GM23338 (cell line): ENCODE measurements at regions not wholly inside any gene's neighbourhood (a gene's known extent, or its start where the extent isn't known, plus 50 kb on each side); places are given as distances from the start of the nearest gene placed in this dataset.
A peak's percentile ranks its signal among the peaks of the same experiment; 100 is the strongest.

Source experiments
- ATAC-seq: fragments of 200-7000 bp; cut with Tn5 transposase; 3 replicates; pipeline ENCODE4 v1.9.1; 2020
- DNase-seq: peaks from one replicate; pipeline ENCODE4 v3.0.0-alpha.2; 2015; ENCODE audit warnings: low spot score
- H2AFZ ChIP-seq: fragments of 200-600 bp; sonication (generic); 2 replicates; pipeline ENCODE4 v1.8.0; 2016; ENCODE audit warnings: antibody characterized with exemption, mild to moderate bottlenecking, moderate library complexity
- H3F3A ChIP-seq: fragments of 200-600 bp; sonication (generic); replicated peaks from 2 replicates; pipeline ENCODE4 v1.8.0; 2017; ENCODE audit warnings: antibody characterized with exemption, mixed run types, low read depth
- H3K27ac ChIP-seq: fragments of 200-600 bp; sonication (generic); 2 replicates; pipeline ENCODE4 v1.6.1; 2016; ENCODE audit warnings: low read depth
- H3K27me3 ChIP-seq: fragments of 200-600 bp; sonication (generic); 2 replicates; pipeline ENCODE4 v1.8.0; 2016; ENCODE audit warnings: mild to moderate bottlenecking, mixed run types, moderate library complexity; ENCODE audit not compliant: insufficient read depth
- H3K36me3 ChIP-seq: fragments of 200-600 bp; sonication (generic); 2 replicates; pipeline ENCODE4 v1.8.0; 2016; ENCODE audit warnings: mild to moderate bottlenecking; ENCODE audit not compliant: insufficient read depth
- H3K4me1 ChIP-seq: fragments of 200-600 bp; sonication (generic); 2 replicates; pipeline ENCODE4 v1.8.0; 2016; ENCODE audit warnings: mild to moderate bottlenecking, moderate library complexity; ENCODE audit not compliant: insufficient read depth
- H3K4me2 ChIP-seq: fragments of 200-600 bp; sonication (generic); 2 replicates; pipeline ENCODE4 v1.7.1; 2017; ENCODE audit warnings: mixed run types
- H3K4me3 ChIP-seq: fragments of 200-600 bp; sonication (generic); 2 replicates; pipeline ENCODE4 v1.6.1; 2016; ENCODE audit warnings: mixed run types
- H3K79me2 ChIP-seq: fragments of 200-600 bp; sonication (generic); replicated peaks from 2 replicates; pipeline ENCODE4 v1.8.0; 2017; ENCODE audit warnings: mild to moderate bottlenecking; ENCODE audit not compliant: insufficient read depth
- H3K9me2 ChIP-seq: fragments of 200-600 bp; sonication (generic); 2 replicates; pipeline ENCODE4 v1.8.0; 2017; ENCODE audit not compliant: insufficient read depth
- H4K20me1 ChIP-seq: fragments of 200-600 bp; sonication (generic); replicated peaks from 2 replicates; pipeline ENCODE4 v1.8.0; 2017; ENCODE audit warnings: mild to moderate bottlenecking; ENCODE audit not compliant: insufficient read depth
- H3K27ac Mint-ChIP-seq: 2 replicates; pipeline ENCODE4 v1.8.0; 2020; ENCODE audit warnings: inconsistent platforms, mild to moderate bottlenecking, moderate library complexity, mixed read lengths
- H3K27me3 Mint-ChIP-seq: 3 replicates; pipeline ENCODE4 v1.8.0; 2022; ENCODE audit warnings: low read depth, mild to moderate bottlenecking, moderate library complexity, mixed read lengths, inconsistent platforms; ENCODE audit not compliant: insufficient read depth, poor library complexity
- H3K36me3 Mint-ChIP-seq: 3 replicates; pipeline ENCODE4 v1.8.0; 2021; ENCODE audit warnings: low read depth, mild to moderate bottlenecking, inconsistent platforms, moderate library complexity, mixed read lengths
- H3K4me1 Mint-ChIP-seq: 3 replicates; pipeline ENCODE4 v1.8.0; 2020; ENCODE audit warnings: mild to moderate bottlenecking, inconsistent platforms, mixed read lengths
- H3K4me3 Mint-ChIP-seq: 3 replicates; pipeline ENCODE4 v1.8.0; 2021; ENCODE audit warnings: moderate library complexity, mild to moderate bottlenecking, inconsistent platforms, mixed read lengths
- H3K9me3 Mint-ChIP-seq: 3 replicates; pipeline ENCODE4 v1.8.0; 2020; ENCODE audit warnings: moderate library complexity, mild to moderate bottlenecking, inconsistent platforms, mixed read lengths
- CREB1 ChIP-seq: fragments of 250-450 bp; sonication (Bioruptor Pico); IDR thresholded peaks from 2 replicates; pipeline ENCODE4 v1.5.0; 2020; ENCODE audit warnings: low read depth, mild to moderate bottlenecking, moderate library complexity
- EZH2phosphoT487 ChIP-seq: fragments of 200-600 bp; sonication (generic); IDR thresholded peaks from one replicate; pipeline ENCODE4 v1.8.1; 2018; ENCODE audit warnings: antibody characterized with exemption; ENCODE audit not compliant: unreplicated experiment
- JUNB ChIP-seq: IDR thresholded peaks from one replicate; pipeline ENCODE4 v1.6.1; 2016; ENCODE audit warnings: antibody characterized with exemption; ENCODE audit not compliant: unreplicated experiment
- POLR2AphosphoS5 ChIP-seq: IDR thresholded peaks from 2 replicates; pipeline ENCODE4 v1.6.1; 2016; ENCODE audit warnings: antibody characterized with exemption, low read depth
- ZNF114 ChIP-seq: fragments of 250-450 bp; sonication (Bioruptor Pico); IDR thresholded peaks from 2 replicates; pipeline ENCODE4 v1.5.0; 2020; ENCODE audit warnings: mild to moderate bottlenecking, moderate library complexity
- TF ChIP-seq, protein P1 (sequence below): fragments of 250-450 bp; sonication (Bioruptor Pico); IDR thresholded peaks from 2 replicates; pipeline ENCODE4 v1.5.0; 2020; ENCODE audit warnings: mild to moderate bottlenecking, moderate library complexity
- TF ChIP-seq, protein P2 (sequence below): IDR thresholded peaks from 2 replicates; pipeline ENCODE4 v1.6.1; 2016; ENCODE audit warnings: antibody characterized with exemption
- TF ChIP-seq, protein P3 (sequence below), 2 experiments: fragments of 200-600 bp in 1 of 2; sonication (generic) in 1 of 2; conservative IDR thresholded peaks; 2 replicates each; pipeline versions ENCODE4 v1.5.1 to v1.6.1; 2016 to 2017; ENCODE audit warnings: antibody characterized with exemption in 2 of 2, low read depth in 2 of 2, mild to moderate bottlenecking in 2 of 2, moderate library complexity in 1 of 2

- Mint-ChIP-seq H3K4me1 (peaks cover 4% of the 10 kb centered on the region), H3K9me3 (no peaks in the 10 kb centered on the region), H3K4me3 (no peak overlapping the region), H3K27me3 (no peaks in the 10 kb centered on the region), H3K36me3 (no peaks in the 10 kb centered on the region), H3K27ac (0 out of 2 replicates have a peak overlapping the region, but pooled peaks have one; percentile 36)
- no peaks in the 10 kb centered on the region for H4K20me1 ChIP-seq
- no peak for ATAC-seq
- H3K4me2 ChIP-seq: no peak overlapping the region
- H3K79me2 ChIP-seq: no peaks in the 10 kb centered on the region
- H3K4me3 ChIP-seq: no peak overlapping the region
- H3K36me3 ChIP-seq: no peaks in the 10 kb centered on the region
- no peak for DNase-seq
- no peaks in the 10 kb centered on the region for H3F3A ChIP-seq
- no peaks in the 10 kb centered on the region for H3K9me2 ChIP-seq
- 0 out of 2 replicates have a peak, but pooled peaks cover 5% of the 10 kb centered on the region for H3K4me1 ChIP-seq
- no peaks in the 10 kb centered on the region for H3K27me3 ChIP-seq
- no peak overlapping the region for H3K27ac ChIP-seq
- H2AFZ ChIP-seq: no peak overlapping the region
- TF ChIP-seq POLR2AphosphoS5 (no peak), ZNF114 (CRISPR knock-in tag) (no peak), EZH2phosphoT487 (no peak), CREB1 (no peak), JUNB (no peak)
- TF ChIP-seq, protein P1, sequence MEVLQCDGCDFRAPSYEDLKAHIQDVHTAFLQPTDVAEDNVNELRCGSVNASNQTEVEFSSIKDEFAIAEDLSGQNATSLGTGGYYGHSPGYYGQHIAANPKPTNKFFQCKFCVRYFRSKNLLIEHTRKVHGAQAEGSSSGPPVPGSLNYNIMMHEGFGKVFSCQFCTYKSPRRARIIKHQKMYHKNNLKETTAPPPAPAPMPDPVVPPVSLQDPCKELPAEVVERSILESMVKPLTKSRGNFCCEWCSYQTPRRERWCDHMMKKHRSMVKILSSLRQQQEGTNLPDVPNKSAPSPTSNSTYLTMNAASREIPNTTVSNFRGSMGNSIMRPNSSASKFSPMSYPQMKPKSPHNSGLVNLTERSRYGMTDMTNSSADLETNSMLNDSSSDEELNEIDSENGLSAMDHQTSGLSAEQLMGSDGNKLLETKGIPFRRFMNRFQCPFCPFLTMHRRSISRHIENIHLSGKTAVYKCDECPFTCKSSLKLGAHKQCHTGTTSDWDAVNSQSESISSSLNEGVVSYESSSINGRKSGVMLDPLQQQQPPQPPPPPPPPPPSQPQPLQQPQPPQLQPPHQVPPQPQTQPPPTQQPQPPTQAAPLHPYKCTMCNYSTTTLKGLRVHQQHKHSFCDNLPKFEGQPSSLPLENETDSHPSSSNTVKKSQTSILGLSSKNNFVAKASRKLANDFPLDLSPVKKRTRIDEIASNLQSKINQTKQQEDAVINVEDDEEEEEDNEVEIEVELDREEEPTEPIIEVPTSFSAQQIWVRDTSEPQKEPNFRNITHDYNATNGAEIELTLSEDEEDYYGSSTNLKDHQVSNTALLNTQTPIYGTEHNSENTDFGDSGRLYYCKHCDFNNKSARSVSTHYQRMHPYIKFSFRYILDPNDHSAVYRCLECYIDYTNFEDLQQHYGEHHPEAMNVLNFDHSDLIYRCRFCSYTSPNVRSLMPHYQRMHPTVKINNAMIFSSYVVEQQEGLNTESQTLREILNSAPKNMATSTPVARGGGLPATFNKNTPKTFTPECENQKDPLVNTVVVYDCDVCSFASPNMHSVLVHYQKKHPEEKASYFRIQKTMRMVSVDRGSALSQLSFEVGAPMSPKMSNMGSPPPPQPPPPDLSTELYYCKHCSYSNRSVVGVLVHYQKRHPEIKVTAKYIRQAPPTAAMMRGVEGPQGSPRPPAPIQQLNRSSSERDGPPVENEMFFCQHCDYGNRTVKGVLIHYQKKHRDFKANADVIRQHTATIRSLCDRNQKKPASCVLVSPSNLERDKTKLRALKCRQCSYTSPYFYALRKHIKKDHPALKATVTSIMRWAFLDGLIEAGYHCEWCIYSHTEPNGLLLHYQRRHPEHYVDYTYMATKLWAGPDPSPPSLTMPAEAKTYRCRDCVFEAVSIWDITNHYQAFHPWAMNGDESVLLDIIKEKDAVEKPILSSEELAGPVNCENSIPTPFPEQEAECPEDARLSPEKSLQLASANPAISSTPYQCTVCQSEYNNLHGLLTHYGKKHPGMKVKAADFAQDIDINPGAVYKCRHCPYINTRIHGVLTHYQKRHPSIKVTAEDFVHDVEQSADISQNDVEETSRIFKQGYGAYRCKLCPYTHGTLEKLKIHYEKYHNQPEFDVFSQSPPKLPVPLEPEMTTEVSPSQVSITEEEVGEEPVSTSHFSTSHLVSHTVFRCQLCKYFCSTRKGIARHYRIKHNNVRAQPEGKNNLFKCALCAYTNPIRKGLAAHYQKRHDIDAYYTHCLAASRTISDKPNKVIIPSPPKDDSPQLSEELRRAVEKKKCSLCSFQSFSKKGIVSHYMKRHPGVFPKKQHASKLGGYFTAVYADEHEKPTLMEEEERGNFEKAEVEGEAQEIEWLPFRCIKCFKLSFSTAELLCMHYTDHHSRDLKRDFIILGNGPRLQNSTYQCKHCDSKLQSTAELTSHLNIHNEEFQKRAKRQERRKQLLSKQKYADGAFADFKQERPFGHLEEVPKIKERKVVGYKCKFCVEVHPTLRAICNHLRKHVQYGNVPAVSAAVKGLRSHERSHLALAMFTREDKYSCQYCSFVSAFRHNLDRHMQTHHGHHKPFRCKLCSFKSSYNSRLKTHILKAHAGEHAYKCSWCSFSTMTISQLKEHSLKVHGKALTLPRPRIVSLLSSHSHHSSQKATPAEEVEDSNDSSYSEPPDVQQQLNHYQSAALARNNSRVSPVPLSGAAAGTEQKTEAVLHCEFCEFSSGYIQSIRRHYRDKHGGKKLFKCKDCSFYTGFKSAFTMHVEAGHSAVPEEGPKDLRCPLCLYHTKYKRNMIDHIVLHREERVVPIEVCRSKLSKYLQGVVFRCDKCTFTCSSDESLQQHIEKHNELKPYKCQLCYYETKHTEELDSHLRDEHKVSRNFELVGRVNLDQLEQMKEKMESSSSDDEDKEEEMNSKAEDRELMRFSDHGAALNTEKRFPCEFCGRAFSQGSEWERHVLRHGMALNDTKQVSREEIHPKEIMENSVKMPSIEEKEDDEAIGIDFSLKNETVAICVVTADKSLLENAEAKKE: no peak
- TF ChIP-seq, protein P2, sequence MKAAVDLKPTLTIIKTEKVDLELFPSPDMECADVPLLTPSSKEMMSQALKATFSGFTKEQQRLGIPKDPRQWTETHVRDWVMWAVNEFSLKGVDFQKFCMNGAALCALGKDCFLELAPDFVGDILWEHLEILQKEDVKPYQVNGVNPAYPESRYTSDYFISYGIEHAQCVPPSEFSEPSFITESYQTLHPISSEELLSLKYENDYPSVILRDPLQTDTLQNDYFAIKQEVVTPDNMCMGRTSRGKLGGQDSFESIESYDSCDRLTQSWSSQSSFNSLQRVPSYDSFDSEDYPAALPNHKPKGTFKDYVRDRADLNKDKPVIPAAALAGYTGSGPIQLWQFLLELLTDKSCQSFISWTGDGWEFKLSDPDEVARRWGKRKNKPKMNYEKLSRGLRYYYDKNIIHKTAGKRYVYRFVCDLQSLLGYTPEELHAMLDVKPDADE: no peak
- TF ChIP-seq, protein P3, sequence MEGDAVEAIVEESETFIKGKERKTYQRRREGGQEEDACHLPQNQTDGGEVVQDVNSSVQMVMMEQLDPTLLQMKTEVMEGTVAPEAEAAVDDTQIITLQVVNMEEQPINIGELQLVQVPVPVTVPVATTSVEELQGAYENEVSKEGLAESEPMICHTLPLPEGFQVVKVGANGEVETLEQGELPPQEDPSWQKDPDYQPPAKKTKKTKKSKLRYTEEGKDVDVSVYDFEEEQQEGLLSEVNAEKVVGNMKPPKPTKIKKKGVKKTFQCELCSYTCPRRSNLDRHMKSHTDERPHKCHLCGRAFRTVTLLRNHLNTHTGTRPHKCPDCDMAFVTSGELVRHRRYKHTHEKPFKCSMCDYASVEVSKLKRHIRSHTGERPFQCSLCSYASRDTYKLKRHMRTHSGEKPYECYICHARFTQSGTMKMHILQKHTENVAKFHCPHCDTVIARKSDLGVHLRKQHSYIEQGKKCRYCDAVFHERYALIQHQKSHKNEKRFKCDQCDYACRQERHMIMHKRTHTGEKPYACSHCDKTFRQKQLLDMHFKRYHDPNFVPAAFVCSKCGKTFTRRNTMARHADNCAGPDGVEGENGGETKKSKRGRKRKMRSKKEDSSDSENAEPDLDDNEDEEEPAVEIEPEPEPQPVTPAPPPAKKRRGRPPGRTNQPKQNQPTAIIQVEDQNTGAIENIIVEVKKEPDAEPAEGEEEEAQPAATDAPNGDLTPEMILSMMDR (conservative IDR thresholded peaks at IDR 0.05; ENCODE audit: low read depth in 2 of 2): no peak
These were observed 271.0 kb upstream of the RIOK2 start for GRCh38 chr5:97454015-97454414.
